ENCODE measurements at regions not wholly inside any gene's neighbourhood (a gene's known extent, or its start where the extent isn't known, plus 50 kb on each side); places are given as distances from the start of the nearest gene placed in this dataset.

- DNase-seq (ENCODE audit: low read depth): no peak
These were observed 389.3 kb downstream of the FGF9 start for GRCh38 chr13:22060187-22060586.

DNA sequence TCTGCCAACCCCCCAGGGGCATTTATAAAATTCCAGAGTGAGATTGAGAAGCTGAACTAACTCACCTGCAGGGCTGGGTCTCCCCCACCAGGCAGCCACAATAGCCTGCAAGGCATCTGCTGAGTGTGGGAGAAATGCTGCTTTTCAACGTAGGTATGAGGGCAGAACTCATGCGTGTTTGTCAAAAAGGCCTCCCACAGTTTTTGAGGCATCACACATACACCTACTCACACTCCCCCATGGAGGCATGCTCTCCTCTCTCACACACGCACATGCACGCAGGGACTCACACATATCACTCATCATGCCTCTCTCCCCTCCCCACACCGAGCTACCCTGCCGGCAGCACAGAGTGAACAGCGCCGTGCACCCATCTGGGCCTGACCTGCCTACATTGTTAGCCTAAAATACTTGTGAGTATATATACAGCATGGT, 390.5 kb downstream of the FGF9 start:
- peak; percentile 40 for DNase-seq (ENCODE audit: low read depth)

- DNase-seq (ENCODE audit: low read depth): no peak
These were observed 391.0 kb downstream of the FGF9 start for GRCh38 chr13:22061806-22062391.

GRCh38 chr13:22062478-22063205, 391.8 kb downstream of the FGF9 start:
- no peak for DNase-seq (ENCODE audit: low read depth)

- no peak for DNase-seq (ENCODE audit: low read depth)
These were observed 392.7 kb downstream of the FGF9 start for GRCh38 chr13:22063416-22064124.

DNA sequence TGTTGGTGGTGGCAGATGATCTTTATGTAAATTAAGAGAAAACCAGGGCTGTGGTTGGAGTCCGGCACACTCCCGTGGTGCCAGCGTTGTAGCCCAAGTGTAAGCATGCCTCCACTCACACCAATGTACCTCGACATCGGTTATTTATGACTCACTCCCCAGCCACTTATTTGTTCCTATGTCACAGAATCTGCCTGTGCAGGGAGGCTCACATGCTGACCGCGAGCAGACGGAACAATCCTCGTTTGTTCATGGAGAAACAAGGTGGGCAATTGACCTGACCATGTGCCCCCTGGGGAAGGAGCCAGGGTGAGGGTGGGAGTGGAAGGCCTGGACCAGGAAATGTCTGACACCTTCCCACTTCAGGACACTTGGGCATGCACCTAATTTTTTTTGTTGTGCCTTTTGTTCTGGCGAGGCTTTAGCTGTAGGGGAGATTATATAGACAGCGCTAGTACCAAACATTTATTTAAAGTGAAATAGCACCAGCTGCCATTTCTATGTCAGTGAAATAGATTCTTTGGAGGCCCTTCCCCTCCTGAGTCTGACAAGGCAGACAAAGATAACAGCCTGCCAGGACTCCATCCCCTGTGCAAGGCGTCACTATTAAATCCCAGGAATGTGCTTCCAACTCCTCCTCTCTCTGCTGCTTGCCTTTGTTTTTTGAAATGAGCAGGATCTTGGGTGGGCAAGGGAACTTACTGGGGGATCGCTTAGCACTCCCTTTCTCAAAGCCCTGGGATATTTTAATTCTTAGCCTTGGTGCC, 394.2 kb downstream of the FGF9 start:
- DNase-seq (ENCODE audit: low read depth): no peak

DNA sequence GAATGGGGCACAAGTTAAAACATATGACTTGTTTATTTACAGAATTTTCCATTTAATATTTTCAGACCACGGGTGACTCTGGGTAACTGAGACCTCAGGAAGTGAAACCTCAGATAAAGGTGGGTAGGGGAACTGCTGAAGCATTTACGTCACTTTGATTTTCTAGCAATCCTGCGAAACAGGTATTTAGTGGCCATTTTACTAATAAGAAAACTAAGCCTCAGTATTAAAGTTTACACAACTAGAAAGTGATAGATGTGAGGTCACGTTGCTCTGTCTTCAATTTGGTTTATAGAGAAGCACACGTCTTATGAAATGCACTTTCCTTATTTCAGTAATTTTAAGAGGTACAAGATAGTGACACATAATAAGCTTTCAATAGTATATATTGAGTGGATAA, 402.8 kb downstream of the FGF9 start:
- DNase-seq (ENCODE audit: low read depth): no peak

- no peak for DNase-seq (ENCODE audit: low read depth)
These were observed 403.5 kb downstream of the FGF9 start for GRCh38 chr13:22074403-22074802.

DNA sequence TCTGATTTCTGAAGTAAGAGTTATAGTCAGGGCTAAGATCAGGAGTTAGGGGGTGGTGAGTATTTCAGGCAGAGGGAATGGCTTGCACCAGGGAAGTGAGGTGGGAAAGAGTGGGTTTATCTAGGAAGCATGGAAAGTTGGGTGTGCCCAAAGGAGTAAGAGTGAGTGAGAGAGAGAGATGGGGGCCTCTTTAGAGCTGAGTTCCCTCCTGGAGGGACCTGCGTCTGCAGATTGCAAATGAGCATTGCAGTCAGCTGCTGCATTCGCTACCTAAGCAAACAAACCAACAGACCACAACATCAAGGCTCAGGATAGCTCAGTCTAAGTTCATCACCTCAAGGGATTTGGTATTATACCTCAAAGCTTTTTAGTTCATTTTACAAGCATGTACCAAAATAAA, 405.8 kb downstream of the FGF9 start:
- no peak for DNase-seq (ENCODE audit: low read depth)

DNA sequence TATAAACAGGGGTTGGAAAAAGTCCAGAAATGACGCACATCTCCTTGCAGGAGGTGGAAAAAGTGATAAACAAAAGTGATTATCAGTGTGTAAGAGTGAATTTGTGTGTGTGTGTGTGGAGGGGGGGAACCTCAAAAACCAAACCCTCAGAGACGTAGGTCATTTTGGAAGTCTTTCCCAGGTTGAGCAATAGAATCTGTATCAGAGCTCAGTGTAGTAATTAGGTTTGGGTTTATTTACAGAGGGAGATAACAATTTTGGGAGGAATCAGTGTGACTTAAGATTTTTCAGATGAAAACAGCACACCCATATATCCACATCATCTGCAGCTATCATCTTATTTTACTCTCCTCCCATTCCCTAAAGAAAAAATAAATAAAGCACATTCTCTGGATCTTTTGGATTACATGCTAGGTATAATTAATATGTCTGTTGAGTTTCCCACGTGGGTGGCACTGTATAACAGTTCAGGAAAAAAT, 406.4 kb downstream of the FGF9 start:
- DNase-seq (ENCODE audit: low read depth): no peak

- no peak for DNase-seq (ENCODE audit: low read depth)
These were observed 406.9 kb downstream of the FGF9 start for GRCh38 chr13:22077764-22078163.

DNA sequence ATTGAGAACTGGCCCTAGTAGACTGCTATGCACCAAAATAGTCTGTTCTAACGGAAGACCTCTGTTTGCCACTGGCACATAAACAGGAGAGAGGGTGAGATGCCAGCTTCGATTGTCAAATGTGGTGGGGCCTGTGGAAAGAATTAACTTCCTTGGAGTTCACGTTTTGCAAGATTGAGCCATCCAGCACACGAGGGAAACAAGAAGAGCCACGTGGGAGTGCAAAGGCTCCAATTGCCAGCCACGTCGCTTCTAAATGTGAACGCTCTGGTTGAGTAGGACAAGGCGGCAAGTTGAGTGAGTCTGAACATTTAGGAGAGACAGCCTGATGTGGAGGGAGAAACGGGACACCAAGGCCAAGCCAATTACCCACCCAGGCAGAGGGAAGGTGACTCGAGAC, 409.1 kb downstream of the FGF9 start:
- no peak for DNase-seq (ENCODE audit: low read depth)

GRCh38 chr13:22080832-22081231, 410.0 kb downstream of the FGF9 start:
- DNase-seq (ENCODE audit: low read depth): no peak

GRCh38 chr13:22081430-22081829, 410.6 kb downstream of the FGF9 start:
- no peak for DNase-seq (ENCODE audit: low read depth)

DNA sequence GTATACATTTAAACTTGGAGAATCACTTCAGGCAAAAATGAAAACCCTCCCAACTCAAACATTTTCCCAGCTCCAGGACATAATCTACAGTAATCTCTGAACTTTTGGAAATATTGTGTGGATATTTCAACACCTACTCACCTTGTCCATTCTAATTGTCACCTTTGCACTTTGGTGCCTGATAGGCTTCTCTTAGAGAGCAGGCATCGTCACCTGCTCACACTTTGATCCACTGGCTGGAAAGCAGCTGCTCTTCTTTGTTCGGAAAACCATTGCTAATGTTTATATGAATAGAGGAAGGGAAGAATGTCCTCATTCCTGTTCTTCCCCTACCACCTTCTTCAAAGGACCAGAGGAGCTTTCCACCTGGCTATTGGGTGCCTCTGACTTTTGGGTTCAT, 411.2 kb downstream of the FGF9 start:
- no peak for DNase-seq (ENCODE audit: low read depth)

DNA sequence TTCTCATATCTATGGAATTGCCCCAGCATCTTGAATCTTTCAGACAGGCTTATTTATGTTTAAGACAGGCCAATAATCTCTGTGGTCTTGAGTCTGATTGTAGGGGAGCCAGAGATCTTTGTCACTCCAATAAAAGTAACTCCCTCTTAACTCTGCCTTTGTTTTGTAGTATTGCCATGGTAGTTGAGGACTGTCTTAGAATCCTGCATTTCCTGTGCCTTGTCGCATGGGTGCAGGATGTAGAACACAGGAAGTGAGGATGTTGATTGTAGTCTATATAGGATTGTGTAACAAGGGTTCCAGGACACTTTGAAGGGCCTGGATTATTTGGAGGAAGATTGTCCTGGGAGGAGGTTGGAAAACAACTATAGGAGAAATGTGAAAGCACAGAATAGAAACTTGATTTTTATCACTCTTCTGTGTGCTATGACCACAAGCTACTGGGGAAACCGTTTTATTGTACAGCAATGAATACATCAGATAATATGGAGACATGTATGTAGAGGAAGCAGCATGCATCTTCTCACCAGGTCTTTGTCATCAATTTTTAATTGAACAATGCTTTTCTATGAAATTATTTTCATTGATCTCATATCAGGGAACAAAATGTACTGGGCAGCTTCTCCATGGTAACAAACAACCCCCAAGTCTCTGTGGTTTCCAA, 411.7 kb downstream of the FGF9 start:
- no peak for DNase-seq (ENCODE audit: low read depth)

DNA sequence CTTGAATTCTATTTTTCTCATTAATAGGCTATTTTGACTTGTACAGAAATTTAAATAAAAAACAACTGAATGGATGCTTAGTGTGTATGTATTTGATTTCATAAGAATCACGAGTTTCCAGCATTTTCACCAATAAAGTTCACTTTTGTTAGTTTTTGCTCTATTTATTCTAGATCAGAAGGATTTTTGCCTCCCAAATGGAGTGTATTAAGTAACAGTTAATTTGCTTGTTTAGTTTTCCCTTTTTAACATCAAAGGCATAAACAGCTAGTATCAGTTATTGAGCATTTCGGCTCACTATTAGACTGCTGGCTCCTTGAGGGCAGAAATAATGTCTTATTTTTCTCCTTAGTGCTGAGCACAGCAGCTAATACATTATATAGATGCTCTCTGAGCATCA, 414.1 kb downstream of the FGF9 start:
- no peak for DNase-seq (ENCODE audit: low read depth)

DNA sequence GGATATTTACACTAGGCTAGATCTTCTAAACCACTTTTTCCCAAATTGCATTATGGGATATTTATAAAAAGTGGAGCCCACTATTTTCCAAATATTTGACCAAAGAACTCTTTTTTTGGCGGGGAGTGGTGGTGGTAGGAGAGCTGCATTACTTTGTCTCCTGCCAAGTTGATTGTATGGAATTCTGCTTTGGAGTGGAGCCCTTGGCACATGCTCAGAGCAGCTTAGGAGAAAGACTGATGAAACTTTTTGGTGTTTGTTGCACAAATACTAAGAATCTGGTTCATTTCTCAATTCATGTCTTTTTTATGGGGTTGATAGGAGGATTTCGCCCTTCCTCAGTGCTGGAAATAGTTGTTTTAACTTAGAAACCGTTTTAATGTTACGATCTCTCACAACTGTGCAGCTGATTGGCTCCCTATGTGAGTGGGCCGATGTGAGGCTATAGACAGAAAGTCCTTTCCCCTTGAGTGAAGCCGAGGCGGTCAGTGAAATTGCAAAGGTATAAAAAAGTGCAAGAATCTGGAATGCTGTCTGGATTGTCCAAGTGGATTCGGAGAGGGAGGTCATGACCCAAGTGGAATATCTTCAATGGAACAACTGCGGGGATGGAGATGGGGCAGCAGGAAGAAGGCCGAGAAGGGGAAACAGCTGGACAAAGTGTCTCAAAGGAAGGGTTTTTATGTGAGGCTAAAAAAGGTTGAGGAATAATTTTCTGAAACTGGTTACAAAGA, 415.9 kb downstream of the FGF9 start:
- DNase-seq (ENCODE audit: low read depth): no peak

- DNase-seq (ENCODE audit: low read depth): no peak
These were observed 419.2 kb downstream of the FGF9 start for GRCh38 chr13:22090106-22090505.

DNA sequence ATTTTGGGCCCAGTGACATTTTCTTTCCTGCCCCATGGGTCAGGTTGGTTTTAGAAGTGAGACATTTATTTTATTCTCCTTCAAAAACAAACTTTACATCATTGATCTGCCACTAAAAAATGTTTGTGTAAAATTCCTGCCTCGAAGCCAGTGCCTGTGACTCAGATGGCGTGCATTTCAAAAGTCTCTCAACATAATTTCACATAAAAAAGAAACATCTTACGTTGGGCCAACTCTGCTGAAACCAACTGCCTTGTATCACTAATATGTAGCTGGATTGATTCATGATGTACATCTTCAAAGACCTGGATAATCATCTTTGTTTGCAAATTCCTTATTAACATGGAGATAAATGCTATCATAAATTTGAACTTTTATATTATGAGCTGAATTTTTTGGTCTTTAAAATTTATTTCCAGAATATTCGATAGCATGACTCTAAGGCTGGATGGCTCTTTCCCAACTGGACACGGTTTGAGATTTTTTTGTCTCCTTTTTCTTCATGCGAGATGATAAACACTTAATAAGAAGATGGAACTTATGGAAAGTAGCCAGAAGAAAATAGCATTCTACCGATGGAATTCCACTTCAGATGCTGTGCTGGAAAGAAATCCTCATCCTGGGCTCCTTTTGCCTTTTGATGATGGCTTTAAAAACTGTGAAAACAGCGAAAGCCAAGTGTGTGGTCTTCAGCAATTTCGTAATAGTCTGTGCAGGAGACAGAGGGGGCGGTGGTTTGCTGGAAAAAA, 420.5 kb downstream of the FGF9 start:
- no peak for DNase-seq (ENCODE audit: low read depth)

DNA sequence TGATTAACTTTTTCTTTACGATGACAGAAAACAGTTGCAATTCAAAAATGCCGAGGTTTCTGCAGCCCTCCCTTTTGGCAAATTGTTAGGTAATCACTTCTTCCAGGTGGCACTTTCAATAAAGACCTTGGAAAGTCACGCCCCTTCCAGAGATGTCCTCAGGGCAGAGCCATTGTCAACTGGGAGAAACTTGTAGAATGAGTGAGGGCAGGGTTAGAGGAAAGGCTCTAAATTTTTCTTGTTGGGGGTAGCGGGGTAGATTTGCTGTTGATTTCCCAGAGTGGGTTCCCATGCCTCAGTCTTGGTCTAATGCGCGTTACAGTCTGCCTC, 421.1 kb downstream of the FGF9 start:
- no peak for DNase-seq (ENCODE audit: low read depth)
